Stimulated activated CD8-positive, alpha-beta memory T cell treated with anti-CD3 and anti-CD28 coated beads, Interleukin-4, amount 100 ng/mL, for 24 hours (primary cell): ENCODE measurements at regions not wholly inside any gene's neighbourhood (a gene's known extent, or its start where the extent isn't known, plus 50 kb on each side); places are given as distances from the start of the nearest gene placed in this dataset.

Source experiments
- DNase-seq: peaks from one replicate; pipeline ENCODE4 v3.0.0-alpha.2; 2020; ENCODE audit warnings: low read depth

GRCh38 chr2:235170016-235170415 lies 218.2 kb downstream of the SH3BP4 start:
- no peak for DNase-seq

GRCh38 chr2:235170536-235171521 lies 219.0 kb downstream of the SH3BP4 start:
- DNase-seq = no peak

GRCh38 chr2:235171550-235172031 lies 219.8 kb downstream of the SH3BP4 start:
- DNase-seq = no peak

DNA sequence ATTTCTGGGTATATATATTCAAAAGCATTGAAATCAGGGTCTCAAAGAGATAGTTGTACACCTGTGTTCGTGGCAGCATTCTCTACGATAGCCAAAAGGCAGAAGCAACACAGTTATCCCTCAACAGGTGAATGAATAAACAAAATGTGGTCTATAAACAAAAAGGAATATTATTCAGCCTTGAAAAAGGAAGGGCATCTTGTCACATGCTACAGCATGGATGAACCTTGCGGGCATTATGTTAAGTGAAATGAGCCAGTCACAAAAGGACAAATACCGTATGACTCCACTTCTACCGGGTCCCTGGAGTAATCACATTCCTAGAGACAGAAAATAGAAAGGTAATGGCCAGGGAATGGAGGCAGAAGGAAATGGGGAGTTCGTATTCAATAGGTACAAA lies 228.8 kb downstream of the SH3BP4 start:
- DNase-seq = no peak

DNA sequence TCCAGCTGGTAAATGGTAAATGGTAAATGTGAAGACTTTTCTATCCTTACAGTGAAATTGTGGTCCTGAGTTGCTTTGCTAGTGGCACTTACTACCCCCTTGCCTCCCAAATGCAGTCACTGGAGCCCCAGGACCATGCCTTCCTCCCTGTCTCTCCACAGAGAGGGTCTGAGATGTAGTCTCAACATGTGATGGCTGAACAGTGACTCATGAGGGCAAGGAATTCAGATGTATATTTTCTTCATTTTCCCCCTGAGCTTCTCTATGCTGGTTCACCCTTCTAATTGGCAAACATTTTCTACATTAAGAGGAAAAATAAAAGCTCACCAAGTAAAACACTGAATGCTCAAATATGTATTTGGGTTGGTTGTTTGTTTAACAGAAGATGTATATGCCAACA lies 232.0 kb downstream of the SH3BP4 start:
- DNase-seq = no peak

- no peak for DNase-seq
Observed at GRCh38 chr2:235187806-235188205, 236.0 kb downstream of the SH3BP4 start.

- no peak for DNase-seq
Observed at GRCh38 chr2:235191486-235191885, 239.7 kb downstream of the SH3BP4 start.

DNA sequence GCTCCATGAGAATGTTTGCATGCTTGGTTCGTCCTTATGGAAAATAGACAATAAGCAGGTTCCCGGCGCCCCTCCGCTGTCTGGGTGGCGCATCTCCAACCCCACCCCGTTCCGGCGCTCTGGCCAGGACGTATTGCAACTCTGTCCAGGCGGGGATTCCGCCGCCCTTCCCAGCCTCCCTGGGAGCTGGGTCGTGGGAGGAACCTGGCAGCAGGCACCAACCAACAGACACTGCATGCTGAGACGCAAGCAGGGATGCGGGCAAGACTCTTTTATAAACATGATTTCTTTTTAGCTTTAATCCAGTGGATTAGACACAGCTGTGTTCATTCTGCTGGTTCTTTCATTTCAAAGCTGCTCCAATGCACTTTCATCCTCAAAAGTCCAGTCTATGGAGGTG lies 240.2 kb downstream of the SH3BP4 start:
- DNase-seq = no peak

- no peak for DNase-seq
Observed at GRCh38 chr2:235194351-235194750, 242.5 kb downstream of the SH3BP4 start.

GRCh38 chr2:235194836-235195235 lies 243.0 kb downstream of the SH3BP4 start:
- DNase-seq = no peak

GRCh38 chr2:235195921-235196320 lies 244.1 kb downstream of the SH3BP4 start:
- DNase-seq = no peak

DNA sequence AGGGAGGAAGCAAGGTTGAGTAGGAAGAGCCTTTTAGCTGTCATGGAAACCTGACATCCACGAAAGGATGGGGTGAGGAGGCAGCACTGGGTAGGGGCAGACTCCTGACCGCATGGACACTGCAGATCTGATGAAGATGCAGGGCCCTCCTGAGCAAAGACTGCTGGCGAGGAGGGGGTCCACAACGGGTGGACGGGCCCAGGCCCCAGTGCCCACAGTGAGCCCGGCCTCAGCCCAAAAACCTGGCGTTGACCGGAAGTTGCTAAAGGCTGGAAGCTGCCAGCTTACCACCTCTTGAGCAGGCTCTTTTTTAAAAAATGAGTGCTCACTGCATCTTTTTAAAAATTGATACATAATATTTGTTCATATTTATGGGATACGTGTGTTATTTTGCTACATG lies 247.3 kb downstream of the SH3BP4 start:
- DNase-seq = no peak

GRCh38 chr2:235200216-235200615 lies 248.4 kb downstream of the SH3BP4 start:
- DNase-seq = no peak

GRCh38 chr2:235201756-235202155 lies 249.9 kb downstream of the SH3BP4 start:
- no peak for DNase-seq

GRCh38 chr2:235204948-235205347 lies 253.1 kb downstream of the SH3BP4 start:
- no peak for DNase-seq

- DNase-seq = no peak
Observed at GRCh38 chr2:235206399-235206798, 254.6 kb downstream of the SH3BP4 start.

- DNase-seq = no peak
Observed at GRCh38 chr2:235206980-235207579, 255.3 kb downstream of the SH3BP4 start.

DNA sequence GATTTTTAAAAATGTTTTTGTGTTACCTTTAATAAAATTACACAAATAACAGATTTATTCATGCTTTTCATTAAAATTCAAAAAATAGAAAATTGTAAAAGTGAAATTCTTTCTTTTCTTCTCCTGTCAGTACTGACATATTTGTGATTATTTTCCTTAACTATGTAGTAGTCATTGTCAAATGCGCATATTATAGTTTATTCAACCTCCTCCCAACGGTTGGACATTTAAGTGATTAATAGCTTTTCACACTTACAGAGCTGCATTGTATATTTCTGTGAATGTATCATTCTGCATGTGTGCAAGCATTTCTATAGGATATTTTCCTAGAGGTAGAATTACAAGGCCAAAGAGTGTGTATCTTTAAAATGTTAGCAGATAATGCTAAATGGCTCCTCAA lies 259.2 kb downstream of the SH3BP4 start:
- DNase-seq = no peak

GRCh38 chr2:235212501-235213158 lies 260.8 kb downstream of the SH3BP4 start:
- DNase-seq = no peak

- no peak for DNase-seq
Observed at GRCh38 chr2:235215248-235215647, 263.4 kb downstream of the SH3BP4 start.

GRCh38 chr2:235216901-235217300 lies 265.1 kb downstream of the SH3BP4 start:
- DNase-seq = no peak

GRCh38 chr2:235217846-235218245 lies 266.0 kb downstream of the SH3BP4 start:
- DNase-seq = no peak

- no peak for DNase-seq
Observed at GRCh38 chr2:235218486-235218907, 266.7 kb downstream of the SH3BP4 start.
